H1 (cell line): ENCODE measurements at regions not wholly inside any gene's neighbourhood (a gene's known extent, or its start where the extent isn't known, plus 50 kb on each side); places are given as distances from the start of the nearest gene placed in this dataset.

Experiments used
- KDM4A ChIP-seq: IDR thresholded peaks from one replicate; pipeline ENCODE4 v1.7.1; 2012; ENCODE audit warnings: low read depth, mild to moderate bottlenecking, moderate library complexity, low read length, inconsistent platforms; ENCODE audit not compliant: severe bottlenecking

GRCh38 chr12:66851134-66851533, 172.3 kb upstream of the GRIP1 start (continued):
- no peak for TF ChIP-seq KDM4A
